HG03565 (cell line): ENCODE measurements at regions not wholly inside any gene's neighbourhood (a gene's known extent, or its start where the extent isn't known, plus 50 kb on each side); places are given as distances from the start of the nearest gene placed in this dataset.
A peak's percentile ranks its signal among the peaks of the same experiment; 100 is the strongest.
"Not testable (repeated sequence)": the region's sequence is repeated elsewhere in the genome, so short reads cannot be mapped to it uniquely, and the experiment has no call there.

Source experiments
- ATAC-seq: cut with Tn5 transposase; IDR thresholded peaks from one replicate; pipeline ENCODE4 v1.9.1; 2021; ENCODE audit warnings: mild to moderate bottlenecking, moderate library complexity; ENCODE audit not compliant: unreplicated experiment

DNA sequence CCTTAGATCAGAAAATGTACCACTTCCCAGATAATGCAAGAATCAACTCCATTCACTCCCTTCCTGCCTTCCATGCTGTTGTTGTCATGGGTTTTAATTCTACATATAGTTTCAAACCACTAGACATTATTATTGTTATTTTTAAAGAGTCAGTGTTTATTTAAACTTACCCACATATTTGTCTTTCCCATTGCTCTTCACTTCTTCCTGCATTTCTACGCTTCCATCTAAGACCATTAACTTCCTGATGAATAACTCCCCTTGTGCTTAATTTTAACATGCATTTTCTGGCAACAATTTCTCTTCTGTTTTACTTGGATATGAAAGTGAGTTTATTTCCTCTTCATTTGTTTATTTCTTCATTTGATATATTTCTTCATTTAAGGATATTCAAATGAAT lies 127.1 kb upstream of the FHIT start:
- no peak for ATAC-seq

DNA sequence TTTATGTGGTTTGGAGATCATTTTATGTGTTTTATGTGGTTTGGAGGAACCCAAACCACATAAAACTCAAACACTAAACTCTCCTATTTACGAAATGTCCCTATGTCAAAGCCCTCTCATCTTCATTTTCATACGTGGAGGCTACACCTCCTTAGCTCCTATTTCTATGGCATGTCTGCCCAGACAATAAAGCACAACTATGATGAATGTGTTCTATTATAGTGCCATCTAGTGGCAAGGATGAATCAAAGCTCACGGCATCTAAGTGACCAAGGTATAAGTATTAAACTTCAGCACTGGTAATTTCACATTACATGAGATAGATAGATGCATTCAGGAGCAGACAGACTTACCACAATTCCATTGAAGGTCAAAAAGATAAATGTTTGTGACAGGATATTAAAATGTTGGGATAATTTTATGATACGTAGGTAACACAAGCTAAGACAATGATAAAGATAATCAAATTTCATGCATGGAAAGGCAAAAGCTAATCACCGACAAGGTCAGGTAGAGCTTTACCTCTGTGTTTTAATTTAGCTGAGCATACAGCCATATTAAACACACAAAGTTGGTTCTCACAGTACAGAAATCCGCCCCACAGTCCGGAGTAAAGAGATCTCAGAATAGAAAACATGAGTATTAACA lies 130.6 kb upstream of the FHIT start:
- peak; percentile 89 for ATAC-seq

DNA sequence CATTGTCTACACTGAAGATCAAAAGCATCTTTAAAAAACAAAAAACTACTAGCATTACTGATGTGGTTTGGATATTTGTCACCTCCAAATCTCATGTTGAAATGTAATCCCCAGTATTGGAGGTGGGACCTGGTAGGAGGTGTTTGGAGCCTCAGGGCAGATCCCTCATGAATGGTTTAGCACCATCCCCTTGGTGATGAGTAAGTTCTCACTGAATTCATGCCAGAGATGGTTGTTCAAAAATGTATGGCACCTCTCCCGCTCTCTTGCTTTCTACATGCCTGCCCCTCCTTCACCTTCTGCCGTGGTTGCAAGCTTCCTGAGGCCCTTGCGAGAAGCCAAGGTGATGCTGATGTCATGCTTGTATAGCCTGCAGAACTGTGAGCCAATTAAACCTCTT lies 136.6 kb upstream of the FHIT start:
- ATAC-seq: no peak

- ATAC-seq: not testable (repeated sequence)
Observed at GRCh38 chr3:61393480-61393947, 142.3 kb upstream of the FHIT start.

- ATAC-seq: no peak
Observed at GRCh38 chr3:61401359-61401758, 150.1 kb upstream of the FHIT start.

GRCh38 chr3:61407397-61407796 lies 154.0 kb upstream of the PTPRG start:
- ATAC-seq: no peak

DNA sequence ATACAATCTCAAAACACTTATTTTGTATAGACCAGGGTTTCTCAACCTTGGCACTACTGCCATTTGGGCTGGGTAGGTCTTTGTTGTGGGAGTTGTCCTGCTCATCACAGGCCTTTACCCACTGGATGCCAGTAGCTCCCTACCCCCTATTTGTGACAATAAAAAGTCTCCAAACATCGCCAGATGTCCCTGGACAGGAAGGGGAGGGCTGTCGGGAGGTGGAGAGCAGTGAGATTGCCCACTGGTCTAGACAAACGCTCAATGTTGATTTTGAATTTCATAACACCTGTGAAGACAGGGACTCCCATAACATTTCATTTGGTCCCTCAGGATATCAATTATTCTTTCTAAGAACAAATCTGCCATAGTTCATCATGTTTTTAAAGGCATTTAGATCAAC lies 151.7 kb upstream of the PTPRG start:
- no peak for ATAC-seq

DNA sequence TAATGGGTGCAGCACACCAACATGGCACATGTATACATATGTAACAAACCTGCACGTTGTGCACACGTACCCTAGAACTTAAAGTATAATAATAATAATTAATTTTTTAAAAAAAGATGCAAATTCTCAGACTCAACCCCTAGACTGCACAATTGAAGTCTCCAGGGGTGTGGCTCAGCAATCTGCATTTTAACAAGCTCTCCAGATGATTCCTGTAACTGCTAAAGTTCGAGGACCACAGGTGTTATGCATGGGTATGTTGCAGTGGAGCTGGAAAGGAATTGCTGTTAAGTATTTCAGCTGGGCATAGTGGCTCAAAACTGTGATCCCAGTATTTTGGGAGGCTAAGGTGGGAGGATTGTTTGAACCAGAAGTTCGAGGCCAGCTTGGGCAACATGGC lies 151.0 kb upstream of the PTPRG start:
- not testable (repeated sequence) for ATAC-seq

GRCh38 chr3:61411009-61411662 lies 150.2 kb upstream of the PTPRG start:
- no peak for ATAC-seq

GRCh38 chr3:61414456-61414855 lies 146.9 kb upstream of the PTPRG start:
- peak; percentile 91 for ATAC-seq

GRCh38 chr3:61415201-61415600 lies 146.2 kb upstream of the PTPRG start:
- ATAC-seq: no peak

DNA sequence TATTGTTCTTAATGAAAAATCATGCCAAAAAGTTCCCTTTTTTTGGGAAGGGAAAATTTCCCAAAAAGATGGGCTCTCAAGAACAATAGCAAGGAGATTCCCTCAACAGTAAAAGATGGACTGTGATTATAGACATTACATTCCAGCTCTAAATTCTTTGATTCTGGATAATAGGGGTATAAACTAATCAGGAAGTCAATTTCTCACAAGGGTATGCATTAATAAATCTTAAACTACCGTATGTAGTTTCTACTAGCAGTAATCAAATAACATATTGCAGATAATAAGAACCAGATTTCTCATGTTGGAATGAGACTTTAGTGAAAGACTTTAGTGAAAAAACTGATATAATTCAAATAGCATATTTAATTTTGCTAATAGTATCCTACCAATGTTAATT lies 144.8 kb upstream of the PTPRG start:
- no peak for ATAC-seq

GRCh38 chr3:61417352-61417751 lies 144.0 kb upstream of the PTPRG start:
- ATAC-seq: no peak

DNA sequence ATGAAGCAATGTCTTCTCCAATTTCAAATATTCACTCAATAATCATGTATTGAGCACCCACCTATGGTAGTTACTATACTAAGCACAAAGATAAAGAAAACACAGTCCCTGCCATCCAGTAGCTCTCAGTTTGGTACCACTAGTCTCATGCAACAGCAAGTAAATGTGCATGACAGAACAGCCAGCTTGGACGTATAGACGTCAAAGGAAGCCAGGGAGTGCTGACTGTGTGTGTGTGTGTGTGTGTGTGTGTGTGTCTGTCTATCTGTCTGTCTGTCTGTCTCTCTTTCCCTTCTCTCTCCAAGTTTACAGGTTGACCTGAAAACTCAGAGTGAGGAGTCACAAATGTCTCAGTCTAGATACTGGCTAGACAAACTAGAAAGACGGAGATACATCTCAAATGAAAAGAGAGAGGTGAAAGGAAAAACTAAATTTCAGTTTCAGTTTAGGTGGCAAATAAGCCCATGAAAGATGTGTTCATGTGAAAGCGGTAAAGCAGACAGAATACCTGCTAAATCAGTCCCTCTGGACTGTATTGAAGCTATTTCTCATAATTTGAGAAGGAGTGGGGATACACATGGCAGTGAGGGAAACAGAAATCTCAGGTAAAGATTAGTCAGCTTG lies 141.1 kb upstream of the PTPRG start:
- peak; percentile 67 for ATAC-seq

- ATAC-seq: no peak
Observed at GRCh38 chr3:61422945-61423673, 138.3 kb upstream of the PTPRG start.

DNA sequence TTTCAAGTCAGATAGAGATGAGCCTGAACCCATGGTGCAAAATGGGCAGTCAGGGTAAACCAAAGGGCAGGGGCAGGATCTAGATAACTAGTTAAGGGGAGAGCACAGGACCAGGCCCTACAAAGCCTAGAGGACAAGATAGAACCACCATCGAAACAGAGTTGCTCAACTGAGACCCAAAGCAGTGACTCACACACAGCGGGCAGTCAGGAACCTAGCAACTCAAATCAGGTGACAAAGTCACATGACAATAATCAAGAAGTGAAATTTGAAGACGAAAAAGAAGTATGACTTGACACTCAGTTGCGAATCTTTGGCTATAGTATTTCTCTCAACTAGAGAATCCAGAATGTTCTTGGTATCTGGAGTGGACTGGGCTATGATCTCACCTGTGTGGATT lies 136.0 kb upstream of the PTPRG start:
- ATAC-seq: no peak

DNA sequence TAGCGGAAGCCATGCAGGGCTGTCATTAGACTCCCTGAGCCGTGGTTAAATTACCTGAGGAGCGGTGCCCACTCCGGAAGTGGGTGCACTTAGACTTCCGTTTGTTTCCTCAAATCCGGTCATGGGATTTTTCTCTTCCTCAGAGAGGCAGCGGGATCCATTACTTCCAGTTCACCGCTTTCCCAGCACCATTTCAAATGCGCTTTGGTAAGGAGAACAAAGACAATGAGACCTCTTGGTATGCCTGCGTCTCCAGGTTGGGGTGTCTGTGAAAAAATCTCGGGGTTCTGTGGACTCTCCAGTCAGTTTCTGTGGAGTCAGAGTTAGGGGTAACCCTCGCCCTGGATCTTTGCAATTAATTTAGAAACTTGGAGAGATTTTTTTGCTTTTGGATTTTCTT lies 132.3 kb upstream of the PTPRG start:
- ATAC-seq: no peak

- ATAC-seq: not testable (repeated sequence)
Observed at GRCh38 chr3:61434901-61435300, 126.5 kb upstream of the PTPRG start.

GRCh38 chr3:61435361-61435760 lies 126.0 kb upstream of the PTPRG start:
- ATAC-seq: not testable (repeated sequence)

DNA sequence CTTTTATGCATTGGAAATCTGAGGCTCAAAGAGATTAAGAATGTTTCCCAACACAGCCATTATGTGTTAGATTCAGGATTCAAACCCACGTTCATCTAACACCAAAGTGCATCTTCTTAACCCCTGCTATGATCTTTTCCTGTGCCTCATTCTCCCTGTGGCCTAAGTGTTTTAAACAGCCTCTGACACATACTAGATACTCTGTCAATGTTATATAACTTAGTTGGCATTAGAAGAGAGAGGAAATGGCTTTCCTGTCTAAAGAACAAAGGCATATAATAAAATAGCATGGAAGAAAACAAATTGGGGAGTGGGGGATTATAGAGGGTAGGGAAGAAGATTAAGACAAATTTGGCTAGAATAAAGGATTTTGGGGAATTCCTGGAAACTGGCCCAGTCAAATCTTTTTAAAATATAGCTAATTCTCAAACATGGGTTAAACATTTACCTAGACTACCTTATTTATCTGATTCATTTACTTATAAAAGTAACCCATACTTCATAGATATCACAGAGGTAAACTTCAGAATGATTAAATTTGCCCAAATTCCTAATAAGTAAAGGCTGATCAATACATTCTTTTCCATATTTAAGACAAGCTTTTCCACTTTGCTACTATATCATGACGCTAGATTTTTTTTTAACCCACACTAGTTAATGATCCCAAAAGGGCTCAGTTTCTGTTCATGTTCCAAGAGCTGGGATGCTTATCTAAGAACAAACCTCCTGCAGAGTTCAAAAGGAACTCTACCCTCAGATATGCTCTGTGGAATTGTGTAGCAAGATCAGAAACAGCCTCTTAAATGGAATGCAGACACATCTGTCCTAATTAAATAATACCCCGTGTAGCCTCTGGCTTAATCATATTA lies 122.9 kb upstream of the PTPRG start:
- no peak for ATAC-seq

DNA sequence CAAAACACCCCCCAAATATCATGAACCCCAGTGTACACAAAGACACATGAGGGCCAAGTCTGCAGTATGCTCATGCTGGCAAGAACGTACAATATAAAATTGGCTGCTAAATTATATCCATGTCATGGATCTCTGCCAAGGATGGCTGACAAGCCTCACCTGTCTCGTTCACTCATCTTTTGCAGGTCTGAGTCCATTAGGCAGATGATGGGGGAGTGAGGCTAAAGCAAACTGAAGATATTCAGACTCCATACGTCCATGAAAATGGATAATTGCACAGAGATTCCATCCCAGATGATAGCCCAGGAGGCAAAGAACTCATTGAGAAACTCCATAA lies 122.3 kb upstream of the PTPRG start:
- no peak for ATAC-seq
